ENCODE measurements at regions not wholly inside any gene's neighbourhood (a gene's known extent, or its start where the extent isn't known, plus 50 kb on each side); places are given as distances from the start of the nearest gene placed in this dataset.

- TF ChIP-seq CTCF (IDR thresholded peaks at IDR 0.05), result no peak
- TF ChIP-seq EP300 (IDR thresholded peaks at IDR 0.05; ENCODE audit: low read depth), result no peak
- no peak for TF ChIP-seq POLR2AphosphoS5 (IDR thresholded peaks at IDR 0.05)
- no peak for TF ChIP-seq POLR2A (IDR thresholded peaks at IDR 0.05)
These were observed 76.4 kb upstream of the VSTM2B start for GRCh38 chr19:29449371-29449770.
